SK-N-SH treated with all-trans-retinoic acid at 6 μM for 48 hours (cell line): ENCODE measurements at regions not wholly inside any gene's neighbourhood (a gene's known extent, or its start where the extent isn't known, plus 50 kb on each side); places are given as distances from the start of the nearest gene placed in this dataset.

Source experiments
- ATAC-seq: fragments of 200-7000 bp; cut with Tn5 transposase; 3 replicates; pipeline ENCODE4 v1.9.1; 2020; ENCODE audit warnings: mild to moderate bottlenecking, moderate library complexity
- ARNTL ChIP-seq: fragments of 450-650 bp; formaldehyde crosslinking; IDR thresholded peaks from 2 replicates; pipeline ENCODE4 v1.5.0; 2020; ENCODE audit warnings: low read depth, mild to moderate bottlenecking, moderate library complexity, borderline replicate concordance
- BACH2 ChIP-seq: fragments of 250-450 bp; sonication (Bioruptor Pico); IDR thresholded peaks from 2 replicates; pipeline ENCODE4 v1.9.0; 2021; ENCODE audit warnings: mild to moderate bottlenecking, borderline replicate concordance
- CSDC2 ChIP-seq: fragments of 250-450 bp; sonication (Bioruptor Pico); IDR thresholded peaks from 2 replicates; pipeline ENCODE4 v1.5.0; 2020; ENCODE audit warnings: mild to moderate bottlenecking, moderate library complexity
- ESRRG ChIP-seq: fragments of 250-450 bp; sonication (Bioruptor Pico); IDR thresholded peaks from 2 replicates; pipeline ENCODE4 v1.6.1; 2021; ENCODE audit warnings: mild to moderate bottlenecking
- GLIS3 ChIP-seq: fragments of 250-450 bp; sonication (Bioruptor Pico); IDR thresholded peaks from 2 replicates; pipeline ENCODE4 v1.5.0; 2020; ENCODE audit warnings: mild to moderate bottlenecking, moderate library complexity
- ISL1 ChIP-seq: fragments of 250-450 bp; sonication (Bioruptor Pico); IDR thresholded peaks from 2 replicates; pipeline ENCODE4 v2.1.2; 2022; ENCODE audit warnings: mild to moderate bottlenecking, moderate library complexity
- OSR1 ChIP-seq: fragments of 250-450 bp; sonication (Bioruptor Pico); IDR thresholded peaks from 2 replicates; pipeline ENCODE4 v1.8.0; 2022; ENCODE audit warnings: moderate library complexity, mild to moderate bottlenecking, inconsistent platforms
- PPARA ChIP-seq: fragments of 250-450 bp; sonication (Bioruptor Pico); IDR thresholded peaks from 2 replicates; pipeline ENCODE4 v1.5.0; 2020; ENCODE audit warnings: mild to moderate bottlenecking, borderline replicate concordance
- TCF4 ChIP-seq: fragments of 250-450 bp; sonication (Bioruptor Pico); IDR thresholded peaks from 2 replicates; pipeline ENCODE4 v1.8.0; 2021; ENCODE audit warnings: mild to moderate bottlenecking, moderate library complexity, borderline replicate concordance
- TOX ChIP-seq: fragments of 250-450 bp; sonication (Bioruptor Pico); IDR thresholded peaks from 2 replicates; pipeline ENCODE4 v1.8.0; 2021; ENCODE audit warnings: mild to moderate bottlenecking, moderate library complexity, borderline replicate concordance
- ZFP3 ChIP-seq: fragments of 250-450 bp; sonication (Bioruptor Pico); IDR thresholded peaks from 2 replicates; pipeline ENCODE4 v1.5.0; 2020; ENCODE audit warnings: mild to moderate bottlenecking, moderate library complexity
- ZFP30 ChIP-seq: fragments of 450-650 bp; formaldehyde crosslinking; IDR thresholded peaks from 2 replicates; pipeline ENCODE4 v1.5.0; 2022; ENCODE audit warnings: mild to moderate bottlenecking, moderate library complexity
- ZNF565 ChIP-seq: fragments of 450-650 bp; formaldehyde crosslinking; conservative IDR thresholded peaks from 2 replicates; pipeline ENCODE4 v1.5.0; 2020; ENCODE audit warnings: low read depth, mild to moderate bottlenecking, moderate library complexity
- TF ChIP-seq, protein P1 (sequence below): fragments of 250-450 bp; sonication (Bioruptor Pico); IDR thresholded peaks from 2 replicates; pipeline ENCODE4 v1.5.0; 2020; ENCODE audit warnings: mild to moderate bottlenecking, moderate library complexity
- TF ChIP-seq, protein P2 (sequence below): fragments of 250-450 bp; sonication (Bioruptor Pico); IDR thresholded peaks from 2 replicates; pipeline ENCODE4 v1.8.0; 2021; ENCODE audit warnings: low read depth, mild to moderate bottlenecking, moderate library complexity, borderline replicate concordance
- TF ChIP-seq, protein P3 (sequence below): fragments of 250-450 bp; sonication (Bioruptor Pico); IDR thresholded peaks from 2 replicates; pipeline ENCODE4 v1.5.1; 2020; ENCODE audit warnings: low read depth, mild to moderate bottlenecking, moderate library complexity
- TF ChIP-seq, protein P4 (sequence below): fragments of 250-450 bp; sonication (Bioruptor Pico); IDR thresholded peaks from 2 replicates; pipeline ENCODE4 v1.8.0; 2020; ENCODE audit warnings: mild to moderate bottlenecking, moderate library complexity, borderline replicate concordance
- TF ChIP-seq, protein P5 (sequence below): fragments of 250-450 bp; sonication (Bioruptor Pico); IDR thresholded peaks from 2 replicates; pipeline ENCODE4 v1.5.1; 2021; ENCODE audit warnings: mild to moderate bottlenecking, moderate library complexity

DNA sequence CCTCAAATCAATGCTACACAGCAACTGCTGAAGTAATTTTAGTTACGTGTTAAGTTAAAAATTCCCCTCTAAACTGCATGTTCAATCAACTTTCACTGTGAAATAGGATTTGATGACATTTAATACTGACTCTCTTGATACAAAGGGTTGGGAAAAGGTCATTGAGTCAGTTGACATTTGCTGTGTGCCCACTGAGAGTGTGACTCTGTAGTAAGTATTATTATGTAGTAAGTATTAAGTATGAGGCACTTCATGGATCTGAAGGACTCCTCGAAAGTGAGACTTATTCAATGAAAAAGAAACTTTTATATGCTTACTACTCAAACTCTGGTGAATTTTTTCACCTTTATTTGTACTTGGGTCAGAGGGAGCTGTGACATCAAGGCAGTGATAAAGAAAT lies 83.1 kb upstream of the S1PR1 start:
- TF ChIP-seq, protein P1, sequence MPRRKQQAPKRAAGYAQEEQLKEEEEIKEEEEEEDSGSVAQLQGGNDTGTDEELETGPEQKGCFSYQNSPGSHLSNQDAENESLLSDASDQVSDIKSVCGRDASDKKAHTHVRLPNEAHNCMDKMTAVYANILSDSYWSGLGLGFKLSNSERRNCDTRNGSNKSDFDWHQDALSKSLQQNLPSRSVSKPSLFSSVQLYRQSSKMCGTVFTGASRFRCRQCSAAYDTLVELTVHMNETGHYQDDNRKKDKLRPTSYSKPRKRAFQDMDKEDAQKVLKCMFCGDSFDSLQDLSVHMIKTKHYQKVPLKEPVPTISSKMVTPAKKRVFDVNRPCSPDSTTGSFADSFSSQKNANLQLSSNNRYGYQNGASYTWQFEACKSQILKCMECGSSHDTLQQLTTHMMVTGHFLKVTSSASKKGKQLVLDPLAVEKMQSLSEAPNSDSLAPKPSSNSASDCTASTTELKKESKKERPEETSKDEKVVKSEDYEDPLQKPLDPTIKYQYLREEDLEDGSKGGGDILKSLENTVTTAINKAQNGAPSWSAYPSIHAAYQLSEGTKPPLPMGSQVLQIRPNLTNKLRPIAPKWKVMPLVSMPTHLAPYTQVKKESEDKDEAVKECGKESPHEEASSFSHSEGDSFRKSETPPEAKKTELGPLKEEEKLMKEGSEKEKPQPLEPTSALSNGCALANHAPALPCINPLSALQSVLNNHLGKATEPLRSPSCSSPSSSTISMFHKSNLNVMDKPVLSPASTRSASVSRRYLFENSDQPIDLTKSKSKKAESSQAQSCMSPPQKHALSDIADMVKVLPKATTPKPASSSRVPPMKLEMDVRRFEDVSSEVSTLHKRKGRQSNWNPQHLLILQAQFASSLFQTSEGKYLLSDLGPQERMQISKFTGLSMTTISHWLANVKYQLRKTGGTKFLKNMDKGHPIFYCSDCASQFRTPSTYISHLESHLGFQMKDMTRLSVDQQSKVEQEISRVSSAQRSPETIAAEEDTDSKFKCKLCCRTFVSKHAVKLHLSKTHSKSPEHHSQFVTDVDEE (CRISPR knock-in tag), result no peak
- TF ChIP-seq ESRRG (CRISPR knock-in tag) (no peak), CSDC2 (CRISPR knock-in tag) (no peak)
- TF ChIP-seq, protein P2, sequence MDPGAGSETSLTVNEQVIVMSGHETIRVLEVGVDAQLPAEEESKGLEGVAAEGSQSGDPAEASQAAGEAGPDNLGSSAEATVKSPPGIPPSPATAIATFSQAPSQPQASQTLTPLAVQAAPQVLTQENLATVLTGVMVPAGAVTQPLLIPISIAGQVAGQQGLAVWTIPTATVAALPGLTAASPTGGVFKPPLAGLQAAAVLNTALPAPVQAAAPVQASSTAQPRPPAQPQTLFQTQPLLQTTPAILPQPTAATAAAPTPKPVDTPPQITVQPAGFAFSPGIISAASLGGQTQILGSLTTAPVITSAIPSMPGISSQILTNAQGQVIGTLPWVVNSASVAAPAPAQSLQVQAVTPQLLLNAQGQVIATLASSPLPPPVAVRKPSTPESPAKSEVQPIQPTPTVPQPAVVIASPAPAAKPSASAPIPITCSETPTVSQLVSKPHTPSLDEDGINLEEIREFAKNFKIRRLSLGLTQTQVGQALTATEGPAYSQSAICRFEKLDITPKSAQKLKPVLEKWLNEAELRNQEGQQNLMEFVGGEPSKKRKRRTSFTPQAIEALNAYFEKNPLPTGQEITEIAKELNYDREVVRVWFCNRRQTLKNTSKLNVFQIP (CRISPR knock-in tag), result no peak
- TF ChIP-seq, protein P3, sequence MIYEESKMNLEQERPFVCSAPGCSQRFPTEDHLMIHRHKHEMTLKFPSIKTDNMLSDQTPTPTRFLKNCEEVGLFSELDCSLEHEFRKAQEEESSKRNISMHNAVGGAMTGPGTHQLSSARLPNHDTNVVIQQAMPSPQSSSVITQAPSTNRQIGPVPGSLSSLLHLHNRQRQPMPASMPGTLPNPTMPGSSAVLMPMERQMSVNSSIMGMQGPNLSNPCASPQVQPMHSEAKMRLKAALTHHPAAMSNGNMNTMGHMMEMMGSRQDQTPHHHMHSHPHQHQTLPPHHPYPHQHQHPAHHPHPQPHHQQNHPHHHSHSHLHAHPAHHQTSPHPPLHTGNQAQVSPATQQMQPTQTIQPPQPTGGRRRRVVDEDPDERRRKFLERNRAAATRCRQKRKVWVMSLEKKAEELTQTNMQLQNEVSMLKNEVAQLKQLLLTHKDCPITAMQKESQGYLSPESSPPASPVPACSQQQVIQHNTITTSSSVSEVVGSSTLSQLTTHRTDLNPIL, result no peak
- TF ChIP-seq, all 23 proteins: peak for 0

DNA sequence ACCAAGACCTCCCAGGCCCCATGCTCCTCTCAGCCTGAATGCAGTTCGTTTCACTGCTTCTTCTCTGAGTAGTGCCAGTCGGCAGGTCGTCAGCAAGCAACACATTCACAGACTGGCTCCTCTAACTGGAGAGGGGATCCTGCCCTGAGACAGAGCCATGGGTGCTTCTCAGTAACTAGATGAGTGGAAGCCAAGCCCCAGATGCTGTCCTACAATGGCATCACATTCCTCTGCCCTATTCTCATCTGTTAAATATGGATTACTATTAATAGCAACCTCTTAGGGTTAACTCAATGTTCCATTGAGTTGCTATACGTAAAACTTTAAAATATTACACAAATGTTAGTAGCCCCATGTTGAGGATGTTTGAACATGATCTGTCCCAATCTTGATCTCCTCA lies 84.2 kb upstream of the S1PR1 start:
- ATAC-seq, result no peak
- TF ChIP-seq ZNF565 (CRISPR knock-in tag) (no peak), TOX (CRISPR knock-in tag) (no peak), OSR1 (CRISPR knock-in tag) (no peak), BACH2 (CRISPR knock-in tag) (no peak), CSDC2 (CRISPR knock-in tag) (no peak), TCF4 (no peak), ARNTL (CRISPR knock-in tag) (no peak), ZFP30 (CRISPR knock-in tag) (no peak), GLIS3 (no peak), ESRRG (CRISPR knock-in tag) (no peak), PPARA (no peak)
- TF ChIP-seq, protein P1 (CRISPR knock-in tag), result no peak
- TF ChIP-seq, protein P3, result no peak
- TF ChIP-seq, protein P4, sequence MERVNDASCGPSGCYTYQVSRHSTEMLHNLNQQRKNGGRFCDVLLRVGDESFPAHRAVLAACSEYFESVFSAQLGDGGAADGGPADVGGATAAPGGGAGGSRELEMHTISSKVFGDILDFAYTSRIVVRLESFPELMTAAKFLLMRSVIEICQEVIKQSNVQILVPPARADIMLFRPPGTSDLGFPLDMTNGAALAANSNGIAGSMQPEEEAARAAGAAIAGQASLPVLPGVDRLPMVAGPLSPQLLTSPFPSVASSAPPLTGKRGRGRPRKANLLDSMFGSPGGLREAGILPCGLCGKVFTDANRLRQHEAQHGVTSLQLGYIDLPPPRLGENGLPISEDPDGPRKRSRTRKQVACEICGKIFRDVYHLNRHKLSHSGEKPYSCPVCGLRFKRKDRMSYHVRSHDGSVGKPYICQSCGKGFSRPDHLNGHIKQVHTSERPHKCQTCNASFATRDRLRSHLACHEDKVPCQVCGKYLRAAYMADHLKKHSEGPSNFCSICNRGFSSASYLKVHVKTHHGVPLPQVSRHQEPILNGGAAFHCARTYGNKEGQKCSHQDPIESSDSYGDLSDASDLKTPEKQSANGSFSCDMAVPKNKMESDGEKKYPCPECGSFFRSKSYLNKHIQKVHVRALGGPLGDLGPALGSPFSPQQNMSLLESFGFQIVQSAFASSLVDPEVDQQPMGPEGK (CRISPR knock-in tag), result no peak

More for the DNA sequence above, 83.1 kb upstream of the S1PR1 start:
- no peak for ATAC-seq

DNA sequence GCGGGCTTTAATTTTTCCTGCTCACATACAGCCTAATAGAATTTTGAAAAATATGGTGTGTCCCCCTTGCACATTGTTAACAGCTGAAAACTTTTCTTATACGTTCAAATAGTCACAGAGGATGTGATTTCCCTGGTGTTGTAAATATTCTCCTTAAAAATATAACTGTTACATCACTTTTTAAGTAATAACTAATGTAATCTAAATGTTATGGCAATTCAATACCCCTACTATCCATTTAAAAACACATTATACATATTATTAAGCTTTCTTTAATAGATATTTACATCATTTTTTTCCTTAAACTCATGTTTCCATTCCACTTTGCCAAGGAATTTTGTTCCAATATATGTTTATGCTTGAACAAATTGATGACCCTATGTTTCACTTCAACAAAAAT lies 85.5 kb upstream of the S1PR1 start:
- ATAC-seq, result no peak
- TF ChIP-seq ISL1 (CRISPR knock-in tag) (no peak), ZFP3 (no peak)
- TF ChIP-seq, protein P5, sequence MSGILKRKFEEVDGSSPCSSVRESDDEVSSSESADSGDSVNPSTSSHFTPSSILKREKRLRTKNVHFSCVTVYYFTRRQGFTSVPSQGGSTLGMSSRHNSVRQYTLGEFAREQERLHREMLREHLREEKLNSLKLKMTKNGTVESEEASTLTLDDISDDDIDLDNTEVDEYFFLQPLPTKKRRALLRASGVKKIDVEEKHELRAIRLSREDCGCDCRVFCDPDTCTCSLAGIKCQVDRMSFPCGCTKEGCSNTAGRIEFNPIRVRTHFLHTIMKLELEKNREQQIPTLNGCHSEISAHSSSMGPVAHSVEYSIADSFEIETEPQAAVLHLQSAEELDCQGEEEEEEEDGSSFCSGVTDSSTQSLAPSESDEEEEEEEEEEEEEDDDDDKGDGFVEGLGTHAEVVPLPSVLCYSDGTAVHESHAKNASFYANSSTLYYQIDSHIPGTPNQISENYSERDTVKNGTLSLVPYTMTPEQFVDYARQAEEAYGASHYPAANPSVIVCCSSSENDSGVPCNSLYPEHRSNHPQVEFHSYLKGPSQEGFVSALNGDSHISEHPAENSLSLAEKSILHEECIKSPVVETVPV (CRISPR knock-in tag), result no peak
- TF ChIP-seq, all 23 proteins: peak for 0
